Activated CD4-positive, alpha-beta memory T cell treated with anti-CD3 and anti-CD28 coated beads, Interleukin-2, amount 10 ng/mL, durations not matched to agents 7 days and 5 days (primary cell): ENCODE measurements at regions not wholly inside any gene's neighbourhood (a gene's known extent, or its start where the extent isn't known, plus 50 kb on each side); places are given as distances from the start of the nearest gene placed in this dataset.
"Not testable (repeated sequence)": the region's sequence is repeated elsewhere in the genome, so short reads cannot be mapped to it uniquely, and the experiment has no call there.

Source experiments
- CTCF ChIA-PET: fragments of 350-600 bp; sonication (Branson Sonifier 250); formaldehyde crosslinking; loops from one replicate; lab custom pipeline; 2021; ENCODE audit warnings: antibody characterized with exemption, inconsistent platforms; lab: Charles Lee
- POLR2A ChIA-PET: fragments of 350-600 bp; sonication (Branson Sonifier 250); formaldehyde crosslinking; loops from one replicate; lab custom pipeline; 2021; ENCODE audit warnings: antibody characterized with exemption; lab: Charles Lee
- DNase-seq: peaks from one replicate; pipeline ENCODE4 v3.0.0-alpha.2; 2020
- H3K27ac Mint-ChIP-seq: one replicate; pipeline ENCODE4 v1.8.0; 2021; ENCODE audit warnings: mild to moderate bottlenecking, mixed read lengths
- H3K27me3 Mint-ChIP-seq: one replicate; pipeline ENCODE4 v1.8.0; 2021; ENCODE audit warnings: mixed read lengths
- H3K36me3 Mint-ChIP-seq: one replicate; pipeline ENCODE4 v1.8.0; 2021; ENCODE audit warnings: low read depth, mixed read lengths
- H3K4me1 Mint-ChIP-seq: one replicate; pipeline ENCODE4 v1.8.0; 2021; ENCODE audit warnings: mixed read lengths
- H3K4me3 Mint-ChIP-seq: one replicate; pipeline ENCODE4 v1.8.0; 2021; ENCODE audit warnings: mild to moderate bottlenecking, mixed read lengths
- H3K9me3 Mint-ChIP-seq: one replicate; pipeline ENCODE4 v1.8.0; 2021; ENCODE audit warnings: mixed read lengths

DNA sequence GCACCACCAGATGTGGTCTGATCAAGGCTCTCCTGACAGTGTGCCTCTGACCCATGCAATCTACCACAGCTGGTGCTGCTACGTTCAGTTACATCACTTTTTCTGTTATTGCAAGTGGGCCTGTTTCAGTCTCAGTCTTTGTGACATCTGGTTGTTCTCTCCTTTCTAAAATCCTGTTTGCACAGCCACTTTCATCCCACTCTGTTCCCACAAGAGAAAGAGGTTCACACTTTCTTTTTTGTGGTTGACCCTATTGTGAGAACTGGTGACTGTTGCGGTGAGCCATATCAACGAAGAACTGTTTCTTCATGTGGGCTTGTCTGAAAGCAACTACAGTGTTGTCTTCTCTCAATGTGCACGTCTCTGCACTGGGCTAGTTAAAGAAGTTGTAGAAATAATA lies 342.8 kb upstream of the ARPP21 start:
- DNase-seq = no peak
- H3K27me3 Mint-ChIP-seq = no peaks in the 10 kb centered on the region
- peaks cover 2% of the 10 kb centered on the region for H3K9me3 Mint-ChIP-seq
- CTCF ChIA-PET = no interaction called here
- POLR2A ChIA-PET = no interaction called here
- no peaks in the 10 kb centered on the region for H3K36me3 Mint-ChIP-seq
- no peaks in the 10 kb centered on the region for H3K4me1 Mint-ChIP-seq
- H3K4me3 Mint-ChIP-seq = no peak overlapping the region
- no peak overlapping the region for H3K27ac Mint-ChIP-seq

DNA sequence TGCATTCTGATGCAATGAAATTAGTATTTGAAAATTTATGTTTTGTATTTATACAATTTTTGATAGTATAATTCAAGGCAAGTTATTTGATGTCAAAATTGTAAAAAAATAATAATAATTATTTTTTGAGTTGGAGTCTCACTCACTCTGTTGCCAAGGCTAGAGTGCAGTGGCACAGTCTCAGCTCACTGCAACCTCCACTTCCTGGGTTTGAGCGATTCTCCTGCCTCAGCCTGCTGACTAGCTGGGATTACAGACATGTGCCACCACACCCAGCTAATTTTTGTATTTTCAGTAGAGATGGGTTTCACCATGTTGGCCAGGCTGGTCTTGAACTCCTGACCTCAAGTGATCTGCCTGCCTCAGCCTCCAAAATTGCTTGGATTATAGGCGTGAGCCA lies 342.4 kb upstream of the ARPP21 start:
- H3K4me3 Mint-ChIP-seq, DNase-seq, H3K27me3 Mint-ChIP-seq, H3K27ac Mint-ChIP-seq, POLR2A ChIA-PET, H3K4me1 Mint-ChIP-seq, CTCF ChIA-PET, H3K36me3 Mint-ChIP-seq, H3K9me3 Mint-ChIP-seq: not testable (repeated sequence)

DNA sequence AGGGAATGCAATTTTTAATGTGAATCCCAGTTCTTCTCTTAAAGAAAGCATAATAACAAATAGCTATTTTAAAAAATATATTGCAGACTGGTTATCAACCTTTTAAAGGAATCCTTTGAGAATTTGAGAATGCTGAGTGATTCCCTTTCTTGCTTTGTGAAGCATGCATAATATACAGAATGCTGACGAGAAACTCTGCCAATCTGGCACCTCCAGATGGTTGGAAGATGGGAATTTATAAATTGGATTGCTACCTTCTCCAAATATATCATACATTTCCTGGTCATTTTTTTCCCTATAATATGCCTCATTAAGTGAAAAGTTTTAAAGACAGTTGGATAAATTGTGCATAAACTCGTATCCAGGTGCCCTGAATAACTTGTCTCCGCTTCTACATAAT lies 333.9 kb upstream of the ARPP21 start:
- Mint-ChIP-seq H3K4me3 (no peak overlapping the region), H3K4me1 (no peaks in the 10 kb centered on the region), H3K27ac (no peak overlapping the region), H3K9me3 (peaks cover 3% of the 10 kb centered on the region), H3K36me3 (no peaks in the 10 kb centered on the region), H3K27me3 (no peaks in the 10 kb centered on the region)
- ChIA-PET CTCF (no interaction called here), POLR2A (no interaction called here)
- DNase-seq = no peak

DNA sequence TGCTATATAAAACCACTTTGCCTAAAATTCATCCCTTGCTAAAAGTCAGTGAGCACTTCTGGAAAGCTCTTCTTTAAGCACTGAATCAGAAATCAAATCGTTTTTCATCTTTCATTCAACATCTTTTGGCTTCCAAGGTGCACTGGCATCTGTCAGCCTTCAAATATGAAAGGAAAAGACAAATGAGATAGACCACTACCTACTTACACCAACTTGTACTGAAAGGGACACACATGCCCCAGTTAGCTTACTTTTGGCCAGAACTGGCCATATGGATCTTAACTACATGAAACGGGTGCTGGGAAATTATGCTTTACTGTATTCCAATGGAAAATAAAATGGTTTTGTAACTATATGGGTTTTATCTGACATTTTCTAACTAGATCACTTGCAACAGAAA lies 332.0 kb upstream of the ARPP21 start:
- Mint-ChIP-seq H3K4me1 (no peaks in the 10 kb centered on the region), H3K4me3 (no peak overlapping the region), H3K27ac (no peak overlapping the region), H3K27me3 (no peaks in the 10 kb centered on the region), H3K36me3 (no peaks in the 10 kb centered on the region), H3K9me3 (peaks cover 3% of the 10 kb centered on the region)
- POLR2A ChIA-PET = interaction anchor here (0.6 kb wide), 1 partner anchor 624 kb away, joined by 3 read pairs; no protein-coding TSS in a partner anchor
- CTCF ChIA-PET = no interaction called here
- DNase-seq = no peak

DNA sequence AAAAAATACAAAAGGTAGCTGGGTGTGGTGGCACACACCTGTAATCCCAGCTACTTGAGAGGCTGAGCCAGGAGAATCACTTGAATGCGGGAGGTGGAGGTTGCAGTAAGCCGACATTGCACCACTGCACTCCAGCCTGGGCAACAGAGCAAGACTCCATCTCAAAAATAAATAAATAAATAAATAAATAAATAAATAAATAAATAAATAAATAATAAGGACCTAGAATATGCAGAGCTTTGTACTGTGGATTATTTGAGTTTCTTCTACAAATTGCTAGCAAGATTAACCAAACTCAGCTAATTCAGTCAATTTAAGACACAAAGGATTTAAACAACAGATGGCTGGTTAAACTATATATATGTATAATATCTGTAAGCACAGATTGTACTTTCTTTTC lies 322.5 kb upstream of the ARPP21 start:
- H3K27ac Mint-ChIP-seq, H3K36me3 Mint-ChIP-seq, H3K27me3 Mint-ChIP-seq, H3K9me3 Mint-ChIP-seq, POLR2A ChIA-PET, CTCF ChIA-PET, H3K4me1 Mint-ChIP-seq, H3K4me3 Mint-ChIP-seq, DNase-seq: not testable (repeated sequence)

DNA sequence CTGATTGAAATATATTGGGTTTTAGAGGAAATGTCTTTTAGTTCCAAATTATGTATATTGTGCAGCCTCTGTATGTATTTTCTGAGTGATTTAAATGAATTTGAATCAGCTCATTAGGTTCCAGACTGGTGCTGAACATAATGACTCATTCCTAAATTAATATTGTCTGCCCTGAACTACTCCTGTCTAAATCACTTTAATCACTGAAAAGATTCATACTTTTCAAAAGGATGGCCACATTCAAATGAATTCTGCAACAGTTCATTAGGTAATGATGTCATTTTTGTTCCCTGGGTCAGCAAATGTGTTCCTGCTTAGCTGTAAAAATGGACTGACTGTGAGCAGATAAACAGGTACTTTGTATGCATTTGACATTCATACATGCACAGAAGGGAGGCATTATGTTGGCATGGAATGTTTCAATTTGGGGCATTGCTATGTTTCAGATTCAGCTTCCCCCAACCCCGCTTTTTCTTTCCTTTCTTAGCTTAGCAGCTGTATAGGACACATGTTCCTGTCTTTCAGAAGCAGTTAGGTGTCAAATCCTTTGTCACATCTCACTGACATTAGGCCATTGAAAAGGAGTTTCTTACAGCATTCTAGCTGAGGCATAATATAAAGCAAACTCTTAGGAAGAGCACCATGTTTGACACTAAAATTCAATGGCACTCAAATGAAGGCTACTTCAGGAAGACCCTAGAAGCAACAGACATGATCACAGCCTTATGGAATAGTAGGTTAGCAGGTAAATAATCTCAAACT lies 318.5 kb upstream of the ARPP21 start:
- no peak for DNase-seq
- ChIA-PET CTCF (no interaction called here), POLR2A (no interaction called here)
- Mint-ChIP-seq H3K4me3 (no peak overlapping the region), H3K27ac (no peak overlapping the region), H3K4me1 (no peaks in the 10 kb centered on the region), H3K27me3 (no peaks in the 10 kb centered on the region), H3K36me3 (no peaks in the 10 kb centered on the region), H3K9me3 (peaks cover 5% of the 10 kb centered on the region)

DNA sequence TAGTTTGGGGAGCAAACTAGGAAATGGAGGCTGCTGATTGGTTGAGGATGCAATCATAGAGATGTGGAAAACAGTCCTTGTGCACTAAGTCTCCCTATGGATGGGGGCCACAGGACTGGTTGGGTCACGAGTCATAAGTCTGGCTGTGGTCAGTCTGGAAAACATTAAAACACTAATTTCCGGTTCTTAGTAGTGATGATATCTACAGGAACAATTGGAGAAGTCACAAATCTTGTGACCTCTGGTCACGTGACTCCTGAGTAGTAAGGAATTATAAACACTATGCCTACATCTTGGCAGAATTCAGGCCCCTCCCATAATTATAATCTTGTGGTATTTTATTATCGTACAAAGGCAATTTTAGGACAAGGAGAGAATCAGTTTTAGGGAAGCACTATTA lies 317.3 kb upstream of the ARPP21 start:
- peaks cover 5% of the 10 kb centered on the region for H3K9me3 Mint-ChIP-seq
- DNase-seq = no peak
- H3K4me1 Mint-ChIP-seq = no peaks in the 10 kb centered on the region
- no peak overlapping the region for H3K27ac Mint-ChIP-seq
- no peaks in the 10 kb centered on the region for H3K27me3 Mint-ChIP-seq
- H3K4me3 Mint-ChIP-seq = no peak overlapping the region
- no peaks in the 10 kb centered on the region for H3K36me3 Mint-ChIP-seq
- POLR2A ChIA-PET = no interaction called here
- CTCF ChIA-PET = no interaction called here

DNA sequence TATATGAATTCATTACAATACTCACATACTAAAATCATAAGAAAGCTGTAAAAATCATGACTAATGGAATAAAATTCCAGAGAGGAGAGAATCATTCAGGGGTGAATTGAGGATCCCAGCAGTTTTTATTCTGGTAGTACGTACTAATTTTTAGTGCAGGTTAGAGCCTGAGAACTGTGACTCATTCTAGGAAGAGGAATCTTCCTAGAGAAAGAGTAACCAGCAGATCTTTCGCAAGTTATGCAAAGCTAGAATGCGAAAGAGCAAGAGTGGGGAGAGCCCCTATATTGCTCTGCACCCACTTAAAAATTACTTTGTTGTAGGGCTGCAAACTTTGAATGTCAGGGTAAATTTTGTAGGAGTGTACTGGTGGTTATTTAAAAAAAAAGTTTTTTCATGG lies 303.6 kb upstream of the ARPP21 start:
- H3K4me1 Mint-ChIP-seq = no peaks in the 10 kb centered on the region
- H3K27me3 Mint-ChIP-seq = no peaks in the 10 kb centered on the region
- H3K4me3 Mint-ChIP-seq = no peak overlapping the region
- H3K36me3 Mint-ChIP-seq = no peaks in the 10 kb centered on the region
- ChIA-PET POLR2A (no interaction called here), CTCF (no interaction called here)
- peaks cover 3% of the 10 kb centered on the region for H3K9me3 Mint-ChIP-seq
- H3K27ac Mint-ChIP-seq = no peak overlapping the region
- DNase-seq = no peak

DNA sequence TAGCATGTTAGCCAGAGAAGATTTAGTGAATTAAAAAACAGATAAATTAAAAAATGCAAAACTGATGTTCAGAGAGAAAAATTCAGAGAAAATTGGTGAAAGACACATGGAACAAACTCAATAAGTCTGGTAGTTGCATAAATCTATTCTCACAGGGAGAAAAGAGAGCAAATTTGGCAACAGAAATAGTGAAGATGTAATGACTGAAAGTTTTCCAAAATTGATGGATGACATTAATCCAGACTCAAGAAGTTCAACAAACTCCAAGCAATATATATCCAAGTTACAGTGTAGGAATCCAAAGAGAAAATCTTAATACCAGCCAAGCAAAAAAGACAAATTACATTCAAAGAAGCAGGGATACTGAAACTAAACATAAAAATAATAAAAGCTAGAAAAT lies 302.7 kb upstream of the ARPP21 start:
- ChIA-PET CTCF (no interaction called here), POLR2A (no interaction called here)
- peaks cover 3% of the 10 kb centered on the region for H3K9me3 Mint-ChIP-seq
- H3K36me3 Mint-ChIP-seq = no peaks in the 10 kb centered on the region
- H3K4me1 Mint-ChIP-seq = no peaks in the 10 kb centered on the region
- H3K27me3 Mint-ChIP-seq = no peaks in the 10 kb centered on the region
- H3K4me3 Mint-ChIP-seq = no peak overlapping the region
- no peak for DNase-seq
- H3K27ac Mint-ChIP-seq = no peak overlapping the region

DNA sequence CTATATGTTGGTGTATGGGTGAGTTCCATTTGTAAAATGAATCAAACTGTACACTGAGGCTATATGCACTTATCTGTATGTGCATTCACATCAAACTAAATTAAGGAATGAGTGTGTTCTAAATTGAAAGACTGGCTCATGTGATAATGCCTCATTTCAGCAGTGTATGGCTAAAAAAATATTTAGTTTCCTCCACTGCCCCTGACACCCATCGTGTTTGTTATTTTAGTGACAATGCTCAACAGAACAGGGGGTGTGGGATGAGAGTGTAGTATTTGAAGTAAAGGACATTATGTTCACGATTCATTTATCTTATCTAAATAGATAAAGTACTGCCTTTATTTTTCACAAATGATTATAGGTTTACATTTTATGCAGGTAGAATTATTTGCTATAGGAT lies 301.1 kb upstream of the ARPP21 start:
- ChIA-PET POLR2A (no interaction called here), CTCF (no interaction called here)
- H3K4me3 Mint-ChIP-seq = no peak overlapping the region
- H3K27me3 Mint-ChIP-seq = no peaks in the 10 kb centered on the region
- no peak overlapping the region for H3K27ac Mint-ChIP-seq
- peaks cover 8% of the 10 kb centered on the region for H3K9me3 Mint-ChIP-seq
- no peak for DNase-seq
- H3K36me3 Mint-ChIP-seq = no peaks in the 10 kb centered on the region
- no peaks in the 10 kb centered on the region for H3K4me1 Mint-ChIP-seq

DNA sequence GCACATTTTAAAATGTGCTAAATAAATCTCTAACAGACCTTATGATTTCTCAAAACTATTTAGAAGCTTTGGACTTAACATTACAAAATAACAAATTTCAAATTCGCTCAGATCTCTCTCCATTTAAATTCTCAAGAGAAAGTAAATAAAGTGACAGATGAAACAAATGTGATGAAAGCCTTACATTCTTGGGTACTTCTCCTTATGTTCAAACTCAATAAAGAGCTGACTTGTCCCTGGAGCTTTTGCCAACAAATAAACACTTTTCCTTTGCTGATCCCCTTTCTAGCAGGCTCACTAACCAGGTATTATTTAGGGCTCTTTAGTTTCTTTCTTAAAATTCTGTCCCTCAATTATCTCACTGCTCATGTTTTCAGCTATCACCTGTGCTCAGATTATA lies 259.1 kb upstream of the ARPP21 start:
- Mint-ChIP-seq H3K9me3 (peaks cover 6% of the 10 kb centered on the region), H3K27ac (no peak overlapping the region), H3K4me1 (no peaks in the 10 kb centered on the region), H3K27me3 (no peaks in the 10 kb centered on the region), H3K4me3 (no peak overlapping the region), H3K36me3 (no peaks in the 10 kb centered on the region)
- POLR2A ChIA-PET = no interaction called here
- DNase-seq = no peak
- CTCF ChIA-PET = no interaction called here

DNA sequence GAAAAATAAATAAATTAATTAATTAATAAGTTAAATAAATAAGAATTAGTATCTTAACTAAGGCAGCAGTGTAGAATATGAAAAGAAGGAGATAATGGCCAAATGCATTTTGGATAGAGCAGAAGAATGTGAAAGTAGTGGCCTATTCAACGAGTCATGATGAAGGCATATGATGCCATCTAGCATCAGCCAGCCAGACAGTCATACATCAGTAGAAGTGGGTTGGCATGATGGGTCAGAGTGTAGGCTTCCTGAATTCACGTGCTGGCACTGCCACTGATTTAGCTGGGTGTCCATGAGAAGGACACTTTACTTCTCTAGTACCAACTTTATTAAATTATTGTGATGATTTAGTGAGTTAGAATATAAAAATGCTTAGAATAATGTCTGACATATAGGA lies 256.1 kb upstream of the ARPP21 start:
- Mint-ChIP-seq H3K9me3 (peaks cover 6% of the 10 kb centered on the region), H3K27me3 (no peaks in the 10 kb centered on the region), H3K4me1 (no peaks in the 10 kb centered on the region), H3K4me3 (no peak overlapping the region), H3K27ac (no peak overlapping the region), H3K36me3 (no peaks in the 10 kb centered on the region)
- DNase-seq = no peak
- POLR2A ChIA-PET = no interaction called here
- CTCF ChIA-PET = no interaction called here

DNA sequence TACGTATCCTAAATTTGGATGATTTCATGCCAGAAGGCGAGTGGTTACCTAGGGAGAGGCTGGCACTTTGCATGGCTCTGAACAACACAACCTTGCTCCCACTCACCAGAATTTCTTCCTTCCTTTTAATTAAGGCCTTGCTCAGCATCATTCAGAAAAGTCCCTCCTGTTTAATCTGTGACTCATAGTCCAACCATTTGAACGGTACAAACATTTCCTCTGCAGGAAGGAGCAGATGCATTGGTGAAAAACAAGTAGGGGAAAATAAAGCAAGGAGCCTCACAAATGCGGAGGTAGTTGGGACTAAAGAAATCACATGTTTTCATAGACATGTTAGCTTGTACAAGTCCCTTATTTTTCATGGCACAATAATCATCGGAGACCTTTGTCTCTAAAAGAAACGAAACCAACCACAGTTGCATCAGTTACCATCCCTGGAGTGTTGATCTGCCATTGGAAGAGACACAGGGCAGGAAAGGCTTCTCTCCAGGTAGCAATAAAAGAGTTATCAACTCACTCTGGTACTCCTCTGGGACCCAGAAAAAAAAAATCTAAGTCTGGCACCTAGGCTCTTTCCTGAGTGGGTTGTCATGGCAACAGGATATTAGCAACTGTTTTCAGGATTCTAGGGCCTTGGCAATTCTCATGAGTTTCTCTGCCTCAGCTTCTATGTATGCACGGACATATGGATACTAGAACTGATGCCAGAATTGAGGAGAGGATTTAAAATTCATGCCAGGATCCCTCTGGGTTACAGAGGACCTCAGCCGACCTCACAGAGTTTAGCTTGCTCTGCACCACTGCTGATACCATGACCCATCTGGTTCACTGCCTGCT lies 255.4 kb upstream of the ARPP21 start:
- CTCF ChIA-PET = interaction anchor here (0.5 kb wide), 1 partner anchor 193 kb away, joined by 3 read pairs; no protein-coding TSS in a partner anchor
- H3K27me3 Mint-ChIP-seq = no peaks in the 10 kb centered on the region
- H3K4me1 Mint-ChIP-seq = no peaks in the 10 kb centered on the region
- H3K36me3 Mint-ChIP-seq = no peaks in the 10 kb centered on the region
- POLR2A ChIA-PET = no interaction called here
- H3K4me3 Mint-ChIP-seq = no peak overlapping the region
- peaks cover 6% of the 10 kb centered on the region for H3K9me3 Mint-ChIP-seq
- DNase-seq = no peak
- no peak overlapping the region for H3K27ac Mint-ChIP-seq

DNA sequence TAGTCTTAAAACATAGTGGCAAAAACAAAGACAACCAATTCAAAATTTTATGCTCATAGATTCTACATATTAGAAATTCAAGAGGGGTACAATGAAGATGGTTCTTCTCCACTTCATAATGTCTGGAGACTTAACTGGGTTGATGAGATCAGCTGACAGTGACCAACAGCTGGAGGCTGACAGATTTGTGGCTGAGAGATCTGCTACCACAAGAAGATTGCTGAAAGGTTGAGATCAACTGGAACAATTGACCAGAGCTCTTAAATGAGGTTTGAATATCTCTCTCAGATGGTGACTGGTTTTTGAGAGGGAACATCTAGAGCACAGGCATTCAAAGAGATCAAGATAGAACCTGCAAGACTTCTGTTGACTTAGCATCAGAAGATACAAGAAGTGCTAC lies 254.1 kb upstream of the ARPP21 start:
- H3K9me3 Mint-ChIP-seq = peaks cover 5% of the 10 kb centered on the region
- ChIA-PET CTCF (no interaction called here), POLR2A (no interaction called here)
- no peak overlapping the region for H3K4me3 Mint-ChIP-seq
- H3K27me3 Mint-ChIP-seq = no peaks in the 10 kb centered on the region
- H3K36me3 Mint-ChIP-seq = no peaks in the 10 kb centered on the region
- H3K27ac Mint-ChIP-seq = no peak overlapping the region
- H3K4me1 Mint-ChIP-seq = no peaks in the 10 kb centered on the region
- no peak for DNase-seq
